HEK293 (cell line): ENCODE measurements at regions not wholly inside any gene's neighbourhood (a gene's known extent, or its start where the extent isn't known, plus 50 kb on each side); places are given as distances from the start of the nearest gene placed in this dataset.

Experiments
- CTCF ChIA-PET: fragments of 350-600 bp; formaldehyde crosslinking; extraction: SDS; loops from one replicate; lab custom pipeline; 2021; ENCODE audit warnings: antibody characterized with exemption; lab: Yijun Ruan, JAX
- POLR2A ChIA-PET: fragments of 300-600 bp; formaldehyde crosslinking; extraction: SDS; loops from one replicate; lab custom pipeline; 2020; ENCODE audit warnings: antibody characterized with exemption, inconsistent platforms; lab: Yijun Ruan, JAX
- H3K27ac ChIP-seq: fragments of 200-500 bp; sonication (Bioruptor generic); 2 replicates; pipeline ENCODE4 v1.5.1; 2014; ENCODE audit warnings: low read depth, low read length, control low read depth, inconsistent platforms; ENCODE audit errors: extremely low read depth
- H3K36me3 ChIP-seq, 2 experiments: fragments of 200-500 bp in 1 of 2; sonication (Bioruptor generic) in 1 of 2; 1 replicate in 1 of 2; 2 replicates in 1 of 2; pipeline ENCODE4 v1.5.1; 2014 to 2017; ENCODE audit warnings: inconsistent platforms in 2 of 2, low read length in 2 of 2; ENCODE audit not compliant: control insufficient read depth in 2 of 2, insufficient read depth in 1 of 2
- H3K4me1 ChIP-seq: fragments of 200-500 bp; sonication (Bioruptor generic); 2 replicates; pipeline ENCODE4 v1.5.1; 2014; ENCODE audit warnings: mild to moderate bottlenecking, low read length, inconsistent platforms; ENCODE audit not compliant: control insufficient read depth, insufficient read depth
- H3K4me3 ChIP-seq: 2 replicates; pipeline ENCODE4 v1.5.1; 2011; ENCODE audit warnings: low read depth, mild to moderate bottlenecking, control low read depth, low read length, moderate library complexity
- H3K9me3 ChIP-seq: fragments of 200-500 bp; sonication (Bioruptor generic); 2 replicates; pipeline ENCODE4 v1.5.1; 2014; ENCODE audit warnings: low read depth, low read length, inconsistent platforms; ENCODE audit not compliant: control insufficient read depth, insufficient read depth
- ATF2 ChIP-seq: fragments of 450-650 bp; formaldehyde crosslinking; IDR thresholded peaks from 2 replicates; pipeline ENCODE4 v1.5.1; 2016; ENCODE audit warnings: missing biosample characterization, missing genetic modification characterization, low read depth
- KLF1 ChIP-seq: fragments of 450-650 bp; formaldehyde crosslinking; IDR thresholded peaks from 2 replicates; pipeline ENCODE4 v1.5.1; 2016; ENCODE audit warnings: missing biosample characterization, missing genetic modification characterization
- OSR2 ChIP-seq: fragments of 450-650 bp; formaldehyde crosslinking; IDR thresholded peaks from 2 replicates; pipeline ENCODE4 v1.5.1; 2016; ENCODE audit warnings: missing biosample characterization, missing genetic modification characterization
- PBX3 ChIP-seq: sonication (generic); formaldehyde crosslinking; IDR thresholded peaks from 2 replicates; pipeline ENCODE4 v1.8.1; 2022; ENCODE audit warnings: mild to moderate bottlenecking, moderate library complexity, missing genetic modification reagents
- PRDM1 ChIP-seq: fragments of 450-650 bp; formaldehyde crosslinking; IDR thresholded peaks from 2 replicates; pipeline ENCODE4; 2016; ENCODE audit warnings: missing biosample characterization, missing genetic modification characterization
- PRDM6 ChIP-seq: fragments of 450-650 bp; formaldehyde crosslinking; IDR thresholded peaks from 2 replicates; pipeline ENCODE4 v1.5.1; 2017; ENCODE audit warnings: missing biosample characterization, missing genetic modification characterization
- SP7 ChIP-seq: fragments of 450-650 bp; formaldehyde crosslinking; IDR thresholded peaks from 2 replicates; pipeline ENCODE4 v1.5.1; 2016; ENCODE audit warnings: missing biosample characterization, missing genetic modification characterization
- ZBTB21 ChIP-seq: fragments of 450-650 bp; formaldehyde crosslinking; IDR thresholded peaks from 2 replicates; pipeline ENCODE4 v1.5.1; 2017; ENCODE audit warnings: missing biosample characterization, missing genetic modification characterization
- ZFP41 ChIP-seq: fragments of 450-650 bp; formaldehyde crosslinking; IDR thresholded peaks from 2 replicates; pipeline ENCODE4 v1.5.1; 2016; ENCODE audit warnings: missing biosample characterization, missing genetic modification characterization, borderline replicate concordance
- ZFP69B ChIP-seq: fragments of 450-650 bp; formaldehyde crosslinking; IDR thresholded peaks from 2 replicates; pipeline ENCODE4 v1.5.1; 2016; ENCODE audit warnings: missing biosample characterization, missing genetic modification characterization
- ZIC2 ChIP-seq: fragments of 450-650 bp; formaldehyde crosslinking; IDR thresholded peaks from 2 replicates; pipeline ENCODE4 v1.5.1; 2016; ENCODE audit warnings: missing biosample characterization, missing genetic modification characterization
- ZNF10 ChIP-seq: fragments of 450-650 bp; formaldehyde crosslinking; IDR thresholded peaks from 2 replicates; pipeline ENCODE4 v1.5.1; 2017; ENCODE audit warnings: missing biosample characterization, missing genetic modification characterization
- ZNF112 ChIP-seq: fragments of 450-650 bp; formaldehyde crosslinking; IDR thresholded peaks from 2 replicates; pipeline ENCODE4 v1.5.0; 2017; ENCODE audit warnings: missing biosample characterization, missing genetic modification characterization
- ZNF140 ChIP-seq: fragments of 450-650 bp; formaldehyde crosslinking; IDR thresholded peaks from 2 replicates; pipeline ENCODE4 v1.5.1; 2016; ENCODE audit warnings: missing biosample characterization, missing genetic modification characterization
- ZNF202 ChIP-seq: fragments of 450-650 bp; formaldehyde crosslinking; IDR thresholded peaks from 2 replicates; pipeline ENCODE4 v1.5.1; 2016; ENCODE audit warnings: missing biosample characterization, missing genetic modification characterization, borderline replicate concordance
- ZNF366 ChIP-seq: fragments of 450-650 bp; formaldehyde crosslinking; conservative IDR thresholded peaks from 2 replicates; pipeline ENCODE4 v1.5.1; 2016; ENCODE audit warnings: missing biosample characterization, missing genetic modification characterization
- ZNF449 ChIP-seq: fragments of 450-650 bp; formaldehyde crosslinking; IDR thresholded peaks from 2 replicates; pipeline ENCODE4 v1.5.1; 2017; ENCODE audit warnings: missing biosample characterization, mild to moderate bottlenecking, missing genetic modification characterization, moderate library complexity
- ZNF501 ChIP-seq: fragments of 450-650 bp; formaldehyde crosslinking; IDR thresholded peaks from 2 replicates; pipeline ENCODE4 v1.5.1; 2016; ENCODE audit warnings: missing biosample characterization, missing genetic modification characterization
- ZNF513 ChIP-seq: fragments of 450-650 bp; IDR thresholded peaks from 2 replicates; pipeline ENCODE4 v1.5.1; 2018; ENCODE audit warnings: missing biosample characterization, missing genetic modification characterization
- ZNF558 ChIP-seq: fragments of 450-650 bp; formaldehyde crosslinking; IDR thresholded peaks from 2 replicates; pipeline ENCODE4 v1.5.1; 2016; ENCODE audit warnings: missing biosample characterization, missing genetic modification characterization
- ZNF585B ChIP-seq: fragments of 450-650 bp; formaldehyde crosslinking; IDR thresholded peaks from 2 replicates; pipeline ENCODE4 v1.5.1; 2016; ENCODE audit warnings: missing biosample characterization, missing genetic modification characterization
- ZNF600 ChIP-seq: fragments of 450-650 bp; formaldehyde crosslinking; IDR thresholded peaks from 2 replicates; pipeline ENCODE4 v1.5.1; 2016; ENCODE audit warnings: missing biosample characterization, missing genetic modification characterization
- ZNF624 ChIP-seq: fragments of 450-650 bp; formaldehyde crosslinking; IDR thresholded peaks from 2 replicates; pipeline ENCODE4 v1.5.1; 2017; ENCODE audit warnings: missing biosample characterization, missing genetic modification characterization
- ZNF629 ChIP-seq: fragments of 450-650 bp; formaldehyde crosslinking; IDR thresholded peaks from 2 replicates; pipeline ENCODE4 v1.5.1; 2017; ENCODE audit warnings: missing biosample characterization, missing genetic modification characterization
- ZNF660 ChIP-seq: fragments of 450-650 bp; IDR thresholded peaks from 2 replicates; pipeline ENCODE4 v1.5.1; 2018; ENCODE audit warnings: missing biosample characterization, mild to moderate bottlenecking, missing genetic modification characterization
- ZNF791 ChIP-seq: fragments of 450-650 bp; formaldehyde crosslinking; IDR thresholded peaks from 2 replicates; pipeline ENCODE4 v1.5.1; 2016; ENCODE audit warnings: missing biosample characterization, missing genetic modification characterization
- ZSCAN23 ChIP-seq: fragments of 450-650 bp; formaldehyde crosslinking; IDR thresholded peaks from 2 replicates; pipeline ENCODE4 v1.5.1; 2016; ENCODE audit warnings: missing biosample characterization, missing genetic modification characterization
- ZXDB ChIP-seq: fragments of 450-650 bp; formaldehyde crosslinking; IDR thresholded peaks from 2 replicates; pipeline ENCODE4 v1.5.1; 2016; ENCODE audit warnings: missing biosample characterization, missing genetic modification characterization

GRCh38 chr2:46239847-46240181 is 57.4 kb upstream of the EPAS1 start (continued):
- TF ChIP-seq PRDM6 (no peak), ZFP41 (tag by site-specific recombination) (no peak), ZNF791 (tag by site-specific recombination) (no peak), PBX3 (CRISPR knock-in tag) (no peak), ZSCAN23 (tag by site-specific recombination) (no peak), ZNF112 (no peak)
- TF ChIP-seq, all 188 proteins: peak for 0

- H3K27ac ChIP-seq = no peak overlapping the region
- CTCF ChIA-PET = interaction anchor here (0.7 to 1.1 kb wide), 3 partner anchors 12 to 248 kb away, joined by 3 to 5 read pairs (median 5); no protein-coding TSS in a partner anchor
- POLR2A ChIA-PET = interaction anchor here (1.0 kb wide), 1 partner anchor 12 kb away, joined by 4 read pairs; no protein-coding TSS in a partner anchor
- H3K4me1 ChIP-seq = no peaks in the 10 kb centered on the region
- no peaks in the 10 kb centered on the region for H3K9me3 ChIP-seq
- peak; percentile 18; the same call in 1 of the 2 replicates for TF ChIP-seq KLF1
- 0 out of 2 replicates have a peak, but pooled peaks have one; percentile 24 for TF ChIP-seq ZNF366 (tag by site-specific recombination)
- no peak for TF ChIP-seq ZNF140
- TF ChIP-seq SP7 = peak; percentile 69
- TF ChIP-seq ATF2 (tag by site-specific recombination) = peak; percentile 66
- no peak for TF ChIP-seq ZNF558
- TF ChIP-seq ZNF202 (tag by site-specific recombination) = no peak
- peak; percentile 64; the same call in 1 of the 2 replicates for TF ChIP-seq ZNF600
- no peak for TF ChIP-seq OSR2
- TF ChIP-seq ZNF629 (tag by site-specific recombination) = peak; percentile 85
- TF ChIP-seq ZNF10 (tag by site-specific recombination) = 0 out of 2 replicates have a peak, but pooled peaks have one; percentile 13
- TF ChIP-seq PRDM1 (tag by site-specific recombination) = 0 out of 2 replicates have a peak, but pooled peaks have one; percentile 26
- TF ChIP-seq ZBTB21 (tag by site-specific recombination) = peak; percentile 80
- TF ChIP-seq, all 188 proteins: peak for 9
- Histone ChIP-seq H3K4me3 (no peak overlapping the region), H3K36me3 (no peaks in the 10 kb centered on the region)
These were observed 55.9 kb upstream of the EPAS1 start for GRCh38 chr2:46241344-46241743.

GRCh38 chr2:46245869-46246268 is 51.3 kb upstream of the EPAS1 start:
- Histone ChIP-seq H3K9me3 (no peaks in the 10 kb centered on the region), H3K27ac (no peak overlapping the region), H3K36me3 (no peaks in the 10 kb centered on the region), H3K4me1 (no peaks in the 10 kb centered on the region), H3K4me3 (no peak overlapping the region)
- ChIA-PET CTCF (interaction anchor here (0.6 kb wide), 1 partner anchor 235 kb away, joined by 3 read pairs; no protein-coding TSS in a partner anchor), POLR2A (no interaction called here)
- no peak for TF ChIP-seq ZNF513
- no peak for TF ChIP-seq ZNF660 (tag by site-specific recombination)
- no peak for TF ChIP-seq ZNF501
- TF ChIP-seq KLF1 = no peak
- TF ChIP-seq ZFP41 (tag by site-specific recombination) = no peak
- no peak for TF ChIP-seq ZFP69B (tag by site-specific recombination)
- TF ChIP-seq ZXDB = no peak
- no peak for TF ChIP-seq ZIC2
- TF ChIP-seq ZNF585B = no peak
- TF ChIP-seq ZNF624 (tag by site-specific recombination) = no peak
- TF ChIP-seq ZNF558 = no peak
- TF ChIP-seq ZNF449 = no peak
